ENCODE measurements at regions not wholly inside any gene's neighbourhood (a gene's known extent, or its start where the extent isn't known, plus 50 kb on each side); places are given as distances from the start of the nearest gene placed in this dataset.

GRCh38 chr4:31108762-31109161 lies 388.6 kb downstream of the PCDH7 start:
- no peak overlapping the region for H3K56ac ChIP-seq (replicated peaks; ENCODE audit: insufficient read length, low read depth, low read length)
- FAIRE-seq, result peak; percentile 7

More at GRCh38 chr4:31108762-31109161, 388.6 kb downstream of the PCDH7 start:
- Histone ChIP-seq H2AFZ (ENCODE audit: low read length) (no peak overlapping the region), H2AK5ac (ENCODE audit: low read depth, low read length) (no peak overlapping the region), H3K23me2 (ENCODE audit: low read depth, low read length) (no peaks in the 10 kb centered on the region), H3K27me3 (replicated peaks in 1 of 4; ENCODE audit: control insufficient read depth in 3 of 4, extremely low read depth in 1 of 4, insufficient read depth in 3 of 4, low read length in 3 of 4) (no peaks in the 10 kb centered on the region), H2BK5ac (ENCODE audit: low read depth, low read length) (no peak overlapping the region), H3K36me3 (ENCODE audit: control insufficient read depth in 2 of 4, insufficient read depth in 4 of 4, low read length in 3 of 4) (no peaks in the 10 kb centered on the region), H4K5ac (ENCODE audit: insufficient read length, low read depth, low read length) (no peak overlapping the region), H3K79me2 (ENCODE audit: control insufficient read depth in 1 of 2, insufficient read depth in 2 of 2, low read length in 2 of 2) (no peaks in the 10 kb centered on the region), H4K20me1 (replicated peaks in 1 of 2; ENCODE audit: control insufficient read depth in 1 of 2, insufficient read depth in 2 of 2, low read length in 2 of 2) (no peaks in the 10 kb centered on the region), H3K9me3 (ENCODE audit: insufficient read depth in 2 of 2, low read depth in 1 of 2, low read length in 1 of 2) (no peaks in the 10 kb centered on the region), H4K91ac (replicated peaks; ENCODE audit: insufficient read length, low read length) (no peak overlapping the region), H3K27ac (ENCODE audit: low read depth, low read length) (no peak overlapping the region), H3K4me2 (ENCODE audit: insufficient read depth in 1 of 2, low read depth in 2 of 2, low read length in 2 of 2) (no peak overlapping the region), H3K9ac (replicated peaks in 1 of 4; ENCODE audit: extremely low read depth in 1 of 4, low read depth in 3 of 4, low read length in 3 of 4) (no peak overlapping the region), H2BK12ac (ENCODE audit: low read depth, low read length) (no peak overlapping the region), H3K4me1 (replicated peaks in 1 of 4; ENCODE audit: control insufficient read depth in 3 of 4, insufficient read depth in 4 of 4, low read length in 3 of 4) (no peaks in the 10 kb centered on the region), H2BK20ac (ENCODE audit: low read length) (no peak overlapping the region), H2BK15ac (ENCODE audit: low read length) (no peak overlapping the region), H3K4ac (replicated peaks; ENCODE audit: insufficient read length, low read depth, low read length) (no peak overlapping the region), H4K8ac (ENCODE audit: extremely low read depth, insufficient read depth, low read length) (no peak overlapping the region; the same call in 1 of the 2 replicates), H2BK120ac (replicated peaks; ENCODE audit: low read depth, low read length) (no peak overlapping the region), H3K18ac (ENCODE audit: extremely low read depth, low read length) (no peak overlapping the region), H3K23ac (ENCODE audit: insufficient read length) (no peak overlapping the region), H3K14ac (ENCODE audit: insufficient read length) (no peak overlapping the region), H3K79me1 (ENCODE audit: low read depth, low read length) (no peaks in the 10 kb centered on the region), H3K4me3 (ENCODE audit: extremely low read depth in 1 of 4, insufficient read depth in 2 of 4, low read depth in 3 of 4, low read length in 4 of 4) (no peak overlapping the region)
- POLR2A ChIA-PET (ENCODE audit: partially characterized antibody), result no interaction called here
- no peak for DNase-seq (ENCODE audit: low read depth in 1 of 2, low spot score in 2 of 2)
- CTCF ChIA-PET (ENCODE audit: partially characterized antibody), result interaction anchor here (0.7 kb wide), 1 partner anchor 103 kb away, joined by 3 read pairs; no protein-coding TSS in a partner anchor
- 95% methylated on average over 1 of the region's 1 CpG; no CpG with 5 or more reads in 1 of the 2 experiments for WGBS, 2 experiments (ENCODE audit: extremely low coverage in 1 of 2, insufficient coverage in 1 of 2, insufficient read length in 1 of 2, insufficient replicate concordance in 2 of 2, low coverage in 1 of 2, low lambda C conversion rate in 2 of 2, missing lambda C conversion rate in 1 of 2)
- TF ChIP-seq FOSL1 (IDR thresholded peaks at IDR 0.05; ENCODE audit: insufficient read depth, low read depth, low read length), result no peak
- TF ChIP-seq CHD2 (IDR thresholded peaks at IDR 0.05; ENCODE audit: low read length), result no peak
- TF ChIP-seq RAD21 (IDR thresholded peaks at IDR 0.05 in 1 of 2, conservative IDR thresholded peaks at IDR 0.05 in 1 of 2; ENCODE audit: low read depth in 2 of 2, low read length in 2 of 2), result peak in 1 of 2 experiments; percentile 37; a peak in 2 of 4 replicates
- peak in 2 of 3 experiments; percentile 26 to 35; a peak in 3 of 4 replicates for TF ChIP-seq CTCF (IDR thresholded peaks at IDR 0.05; ENCODE audit: control extremely low read depth in 1 of 3, insufficient read depth in 1 of 3, low read depth in 1 of 3, low read length in 3 of 3)
